ENCODE measurements at regions not wholly inside any gene's neighbourhood (a gene's known extent, or its start where the extent isn't known, plus 50 kb on each side); places are given as distances from the start of the nearest gene placed in this dataset.

DNA sequence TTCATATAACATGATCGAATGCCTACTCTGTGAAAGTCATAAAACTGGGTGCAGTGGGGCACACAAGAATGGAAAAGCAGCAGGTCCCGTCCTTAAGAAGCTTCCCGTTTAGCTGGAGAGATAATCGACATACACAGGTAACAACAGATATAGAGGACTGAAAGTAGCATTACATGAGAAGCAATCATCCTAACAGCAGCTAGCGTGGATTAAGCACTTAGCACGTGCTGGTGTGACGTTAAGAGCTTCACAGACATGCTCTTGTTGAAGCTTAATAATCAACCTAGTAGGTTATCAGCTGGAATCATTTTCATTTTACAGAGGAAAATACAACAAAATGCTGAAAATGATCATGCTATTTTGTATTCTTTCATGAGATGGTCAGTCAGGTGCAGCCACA, 184.8 kb downstream of the GPAM start:
- no peak for DNase-seq (ENCODE audit: low read depth)
- H3K4me3 ChIP-seq (ENCODE audit: low read depth, low read length): no peak overlapping the region
- TF ChIP-seq, protein P1, sequence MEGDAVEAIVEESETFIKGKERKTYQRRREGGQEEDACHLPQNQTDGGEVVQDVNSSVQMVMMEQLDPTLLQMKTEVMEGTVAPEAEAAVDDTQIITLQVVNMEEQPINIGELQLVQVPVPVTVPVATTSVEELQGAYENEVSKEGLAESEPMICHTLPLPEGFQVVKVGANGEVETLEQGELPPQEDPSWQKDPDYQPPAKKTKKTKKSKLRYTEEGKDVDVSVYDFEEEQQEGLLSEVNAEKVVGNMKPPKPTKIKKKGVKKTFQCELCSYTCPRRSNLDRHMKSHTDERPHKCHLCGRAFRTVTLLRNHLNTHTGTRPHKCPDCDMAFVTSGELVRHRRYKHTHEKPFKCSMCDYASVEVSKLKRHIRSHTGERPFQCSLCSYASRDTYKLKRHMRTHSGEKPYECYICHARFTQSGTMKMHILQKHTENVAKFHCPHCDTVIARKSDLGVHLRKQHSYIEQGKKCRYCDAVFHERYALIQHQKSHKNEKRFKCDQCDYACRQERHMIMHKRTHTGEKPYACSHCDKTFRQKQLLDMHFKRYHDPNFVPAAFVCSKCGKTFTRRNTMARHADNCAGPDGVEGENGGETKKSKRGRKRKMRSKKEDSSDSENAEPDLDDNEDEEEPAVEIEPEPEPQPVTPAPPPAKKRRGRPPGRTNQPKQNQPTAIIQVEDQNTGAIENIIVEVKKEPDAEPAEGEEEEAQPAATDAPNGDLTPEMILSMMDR (IDR thresholded peaks at IDR 0.05; ENCODE audit: low read depth, low read length, missing control alignments): no peak

DNA sequence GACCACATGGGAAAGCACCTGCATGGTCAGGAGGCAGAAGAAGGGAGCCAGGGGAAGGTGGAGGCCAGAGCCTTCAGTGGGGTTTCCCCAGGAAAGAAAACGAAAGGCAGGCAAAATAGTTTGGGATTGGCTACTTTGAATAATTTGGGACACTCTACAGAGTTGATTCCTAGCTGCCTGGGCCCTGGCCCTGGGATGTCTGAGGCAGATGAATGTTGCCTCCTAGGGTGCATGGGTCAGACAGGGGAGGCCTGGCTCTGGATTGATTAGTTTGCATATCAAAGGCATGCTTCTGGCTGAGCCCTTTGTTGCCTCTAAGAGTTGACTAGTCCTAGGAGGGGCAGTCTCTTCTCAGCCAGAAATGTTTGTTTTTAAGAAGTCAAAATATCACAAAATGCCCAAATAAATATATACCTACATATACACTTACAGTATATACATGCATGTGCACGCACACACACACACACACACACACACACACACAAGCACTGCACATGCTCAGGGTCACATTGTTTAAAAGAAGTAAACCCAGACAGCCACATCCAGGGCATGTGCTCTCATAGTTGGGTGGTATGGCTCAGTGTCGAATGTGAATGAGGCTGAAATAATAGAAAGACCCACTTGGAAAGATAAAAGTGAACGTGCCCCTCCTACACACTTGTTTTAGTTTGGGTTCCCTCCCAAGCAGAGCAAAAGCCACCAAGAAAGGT, 184.2 kb downstream of the GPAM start:
- H3K4me3 ChIP-seq (ENCODE audit: low read depth, low read length): no peak overlapping the region
- TF ChIP-seq, protein P1 (IDR thresholded peaks at IDR 0.05; ENCODE audit: low read depth, low read length, missing control alignments): no peak
- no peak for DNase-seq (ENCODE audit: low read depth)

DNA sequence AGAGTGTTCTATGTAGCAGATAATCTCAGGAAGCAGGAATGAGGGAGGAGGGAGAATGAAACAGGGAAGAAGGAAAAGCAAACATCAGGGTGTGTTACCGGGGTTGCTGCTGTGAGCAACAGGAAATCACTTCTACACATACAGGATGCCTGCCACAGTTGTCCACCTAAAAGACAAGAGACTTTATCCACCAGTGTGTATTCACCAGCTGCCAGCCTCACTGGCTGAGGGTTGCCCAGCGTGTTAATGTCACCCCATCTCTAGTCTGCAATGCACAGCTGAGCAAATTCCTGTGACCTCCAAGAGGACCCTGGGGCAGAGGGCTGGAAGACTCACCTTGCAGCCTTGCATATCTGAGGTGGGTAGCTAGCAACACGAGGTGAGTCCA, 183.7 kb downstream of the GPAM start:
- TF ChIP-seq, protein P1 (IDR thresholded peaks at IDR 0.05; ENCODE audit: low read depth, low read length, missing control alignments): no peak
- DNase-seq (ENCODE audit: low read depth): no peak
- no peak overlapping the region for H3K4me3 ChIP-seq (ENCODE audit: low read depth, low read length)

DNA sequence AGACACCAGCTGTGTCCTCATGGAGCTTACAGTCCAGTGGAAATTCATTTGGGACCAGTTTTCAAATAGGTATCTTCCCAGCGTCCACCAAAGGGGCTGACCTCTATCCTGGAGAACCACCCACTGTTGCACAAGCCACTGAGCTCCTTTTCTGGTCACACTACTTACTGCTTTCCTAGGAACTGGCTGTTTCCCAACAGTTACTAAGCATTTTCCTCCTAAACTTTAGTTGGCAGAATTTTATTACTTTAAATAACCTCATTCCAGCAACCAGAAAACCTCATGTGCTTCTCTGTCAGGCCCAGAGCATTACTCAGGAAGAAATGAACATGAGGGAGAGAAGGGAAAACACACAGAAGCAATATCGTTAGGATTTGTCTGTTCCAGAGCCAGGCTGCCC, 183.1 kb downstream of the GPAM start:
- H3K4me3 ChIP-seq (ENCODE audit: low read depth, low read length): no peak overlapping the region
- TF ChIP-seq, protein P1 (IDR thresholded peaks at IDR 0.05; ENCODE audit: low read depth, low read length, missing control alignments): no peak
- DNase-seq (ENCODE audit: low read depth): no peak

DNA sequence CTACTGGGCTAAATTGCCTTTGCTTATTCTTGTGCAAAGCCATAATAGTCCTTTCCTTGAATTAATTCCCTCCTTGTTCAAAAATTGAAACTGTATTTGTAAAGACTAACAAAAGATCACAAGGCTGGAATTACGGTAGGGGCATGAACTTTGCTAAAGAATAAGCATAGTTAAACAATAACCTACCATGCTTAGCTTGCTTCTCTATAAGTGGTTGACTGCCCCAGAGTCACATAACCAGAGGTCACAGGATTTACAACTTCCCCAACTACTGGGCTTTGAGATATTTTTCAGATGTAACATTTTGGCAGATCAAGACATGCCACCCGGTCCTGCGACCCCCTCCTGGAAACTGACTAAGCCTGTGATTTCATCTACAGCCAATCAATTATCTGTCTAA, 181.4 kb downstream of the GPAM start:
- H3K4me3 ChIP-seq (ENCODE audit: low read depth, low read length): no peak overlapping the region
- DNase-seq (ENCODE audit: low read depth): no peak
- TF ChIP-seq, protein P1 (IDR thresholded peaks at IDR 0.05; ENCODE audit: low read depth, low read length, missing control alignments): no peak

DNA sequence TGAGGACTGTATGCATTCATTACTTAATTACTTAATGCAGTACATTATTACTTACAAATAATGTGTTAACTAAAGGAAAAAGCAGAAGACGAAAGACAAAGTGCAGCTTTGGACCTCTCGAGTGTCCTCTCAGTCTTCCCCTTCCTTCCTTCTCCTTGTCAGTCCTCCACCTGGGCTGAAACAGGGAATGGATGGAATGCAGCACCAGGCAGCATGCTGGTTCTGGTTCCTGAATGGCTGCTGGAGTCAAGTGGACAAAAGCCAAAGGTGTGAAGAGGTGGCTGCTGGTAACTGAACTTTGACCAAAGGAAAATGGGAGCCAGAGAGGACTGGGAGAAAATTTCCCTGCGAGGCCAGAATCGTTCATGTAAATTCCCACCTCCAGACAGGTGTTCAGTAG, 179.5 kb downstream of the GPAM start:
- no peak for DNase-seq (ENCODE audit: low read depth)
- TF ChIP-seq, protein P1 (IDR thresholded peaks at IDR 0.05; ENCODE audit: low read depth, low read length, missing control alignments): no peak
- no peak overlapping the region for H3K4me3 ChIP-seq (ENCODE audit: low read depth, low read length)

DNA sequence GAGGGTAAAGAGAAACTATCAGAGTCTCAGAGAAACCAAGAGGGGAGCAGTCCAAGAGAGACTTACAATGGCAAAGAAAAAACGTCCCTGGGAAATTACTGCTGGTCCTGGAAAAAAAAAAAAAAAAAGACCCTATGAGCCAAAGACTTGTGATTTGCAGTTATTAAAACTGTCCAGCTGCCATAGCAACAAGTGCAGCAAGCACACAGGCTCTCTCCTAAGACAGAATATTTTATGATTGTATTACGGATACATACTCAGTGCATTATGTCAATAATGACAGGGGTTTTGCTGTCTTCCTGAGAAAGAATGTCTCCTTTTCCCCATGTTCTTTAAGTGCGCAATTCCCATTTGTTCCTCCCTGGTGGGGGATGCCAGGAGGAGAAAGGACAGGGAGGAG, 178.5 kb downstream of the GPAM start:
- no peak overlapping the region for H3K4me3 ChIP-seq (ENCODE audit: low read depth, low read length)
- TF ChIP-seq, protein P1 (IDR thresholded peaks at IDR 0.05; ENCODE audit: low read depth, low read length, missing control alignments): no peak
- DNase-seq (ENCODE audit: low read depth): no peak

Data from GM12864 (cell line).